ENCODE measurements at regions not wholly inside any gene's neighbourhood (a gene's known extent, or its start where the extent isn't known, plus 50 kb on each side); places are given as distances from the start of the nearest gene placed in this dataset.
"Not testable (repeated sequence)": the region's sequence is repeated elsewhere in the genome, so short reads cannot be mapped to it uniquely, and the experiment has no call there.

DNA sequence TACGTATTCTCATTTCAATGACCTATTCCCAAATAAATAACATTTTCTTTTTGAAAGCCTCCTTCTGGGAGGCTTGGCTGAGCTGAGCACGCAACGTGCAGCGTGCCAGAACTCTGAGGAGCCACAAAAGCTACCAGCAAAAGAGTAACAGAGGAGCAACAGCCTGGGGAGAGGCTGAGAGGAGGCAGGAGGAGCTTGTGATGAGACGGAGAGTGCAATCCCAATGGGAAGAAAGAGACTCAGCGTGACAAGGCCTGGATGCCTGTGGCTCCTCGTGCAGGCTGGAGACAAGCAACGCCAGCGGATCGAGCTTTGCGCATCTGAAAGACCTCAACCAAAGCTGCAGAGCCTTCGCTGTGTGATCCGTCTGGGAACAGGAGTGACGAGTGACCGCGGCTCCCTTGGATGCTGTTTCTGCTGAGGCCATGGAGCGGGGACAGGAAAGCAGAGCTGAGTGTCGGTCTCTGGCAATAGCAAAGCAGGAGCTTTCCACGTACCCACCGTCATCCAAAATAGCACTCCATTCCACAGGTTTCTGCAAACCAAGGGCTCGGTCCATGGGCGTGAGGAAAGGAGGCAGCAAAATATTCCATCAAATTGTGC is 171.7 kb upstream of the PFKP start:
- in situ Hi-C loops (cut with HindIII; ENCODE audit: low sequenced_read_pairs): no loop called here

GRCh38 chr10:2893991-2894390 is 173.4 kb upstream of the PFKP start:
- in situ Hi-C loops (cut with HindIII; ENCODE audit: low sequenced_read_pairs): no loop called here

GRCh38 chr10:2893158-2893845 is 174.0 kb upstream of the PFKP start:
- in situ Hi-C loops (cut with HindIII; ENCODE audit: low sequenced_read_pairs): no loop called here

GRCh38 chr10:2891770-2892124 is 175.6 kb upstream of the PFKP start:
- in situ Hi-C loops (cut with HindIII; ENCODE audit: low sequenced_read_pairs): no loop called here

GRCh38 chr10:2891073-2891769 is 176.1 kb upstream of the PFKP start:
- in situ Hi-C loops (cut with HindIII; ENCODE audit: low sequenced_read_pairs): no loop called here

DNA sequence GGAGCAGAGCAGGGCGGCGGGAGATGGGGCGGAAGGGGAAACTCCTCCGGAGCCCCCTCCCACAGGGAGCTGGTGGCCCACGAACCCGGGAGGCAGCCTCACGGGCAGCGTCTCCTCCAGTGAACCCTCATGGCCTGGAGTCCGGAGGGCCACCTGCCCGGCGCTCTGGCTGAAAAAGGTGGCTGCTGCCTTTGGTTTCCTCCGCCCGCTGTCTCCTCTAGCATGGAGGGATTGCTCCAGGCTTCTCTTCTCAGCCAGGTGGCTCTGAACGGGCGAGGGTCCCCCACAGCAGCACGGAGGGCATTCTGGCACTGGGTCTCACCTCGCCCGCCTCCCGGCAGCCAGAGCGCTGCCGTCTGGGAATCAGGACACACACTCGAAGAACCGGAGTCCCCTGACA is 177.3 kb upstream of the PFKP start:
- in situ Hi-C loops (cut with HindIII; ENCODE audit: low sequenced_read_pairs): no loop called here

DNA sequence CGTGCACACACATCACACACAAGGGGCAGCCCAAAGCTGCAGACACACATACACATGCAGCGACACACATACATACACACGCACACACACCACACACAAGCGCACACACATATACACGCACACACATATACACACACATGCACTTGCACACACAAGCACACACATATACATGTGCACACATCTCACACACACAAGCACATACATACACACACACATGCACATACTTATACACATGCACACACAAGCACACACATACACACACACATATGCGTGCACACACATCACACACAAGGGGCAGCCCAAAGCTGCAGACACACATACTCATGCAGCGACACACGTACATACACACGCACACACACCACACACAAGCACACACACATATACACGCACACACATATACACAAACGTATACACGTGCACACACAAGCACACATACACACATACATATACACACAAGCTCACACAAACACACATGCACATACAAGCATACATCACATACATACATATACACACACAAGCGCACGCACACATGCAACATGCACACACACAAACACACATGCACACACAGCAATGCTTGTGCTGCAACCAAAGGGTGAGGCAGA is 178.8 kb upstream of the PFKP start:
- in situ Hi-C loops (cut with HindIII; ENCODE audit: low sequenced_read_pairs): no loop called here

DNA sequence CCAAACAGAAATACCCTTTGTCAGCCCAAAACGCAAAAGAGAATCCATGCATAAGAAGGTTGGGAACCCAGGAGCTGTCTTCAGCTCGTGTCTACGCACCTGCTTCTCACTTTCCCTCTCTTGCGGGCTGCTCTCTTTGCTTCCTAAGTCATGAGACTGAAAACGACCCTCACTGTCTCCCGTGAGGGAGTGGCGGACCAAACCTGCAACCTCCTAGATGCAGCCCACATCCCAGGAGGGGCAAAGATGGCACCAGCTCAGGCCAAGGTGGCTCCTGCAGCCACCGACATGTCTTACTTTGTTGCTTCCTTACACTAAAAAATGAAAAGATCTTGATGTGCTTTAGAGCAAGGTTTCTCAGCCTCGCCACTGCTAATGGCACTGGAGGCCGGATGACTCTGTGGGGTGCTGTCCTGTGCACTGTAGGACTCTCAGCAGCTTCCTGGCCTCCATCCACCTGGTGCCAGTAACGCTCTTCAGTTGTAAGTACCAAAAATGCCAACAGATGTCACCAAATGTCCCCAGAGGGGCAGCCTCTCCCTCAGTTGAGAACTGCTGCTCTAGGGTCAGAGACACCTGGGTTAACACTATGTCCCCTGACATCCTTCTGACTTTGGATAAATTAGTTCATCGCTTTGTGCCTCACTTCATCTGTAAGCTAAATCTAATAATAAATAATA is 179.8 kb upstream of the PFKP start:
- in situ Hi-C loops (cut with HindIII; ENCODE audit: low sequenced_read_pairs): no loop called here

DNA sequence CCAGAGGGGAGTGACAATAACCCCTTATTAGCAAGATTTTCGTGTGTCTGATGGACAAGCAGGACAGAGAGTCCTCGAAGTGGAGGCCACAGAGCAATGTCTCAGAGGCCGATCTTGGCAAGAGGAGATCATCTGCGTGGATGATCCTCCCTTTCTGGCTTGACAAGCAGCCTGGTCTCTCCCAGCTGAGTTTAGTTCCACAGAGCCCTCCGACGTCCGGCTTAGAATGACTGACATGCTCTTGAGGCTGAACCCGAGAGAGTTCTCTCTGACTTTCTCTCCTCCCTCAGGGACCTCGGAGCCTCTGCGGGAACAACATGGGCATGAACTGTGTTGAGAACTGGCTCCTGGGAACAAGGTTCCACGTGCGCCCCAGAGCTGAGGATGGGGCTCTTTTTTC is 180.7 kb upstream of the PFKP start:
- in situ Hi-C loops (cut with HindIII; ENCODE audit: low sequenced_read_pairs): no loop called here

GRCh38 chr10:2885288-2886278 is 181.8 kb upstream of the PFKP start:
- in situ Hi-C loops (cut with HindIII; ENCODE audit: low sequenced_read_pairs): no loop called here

DNA sequence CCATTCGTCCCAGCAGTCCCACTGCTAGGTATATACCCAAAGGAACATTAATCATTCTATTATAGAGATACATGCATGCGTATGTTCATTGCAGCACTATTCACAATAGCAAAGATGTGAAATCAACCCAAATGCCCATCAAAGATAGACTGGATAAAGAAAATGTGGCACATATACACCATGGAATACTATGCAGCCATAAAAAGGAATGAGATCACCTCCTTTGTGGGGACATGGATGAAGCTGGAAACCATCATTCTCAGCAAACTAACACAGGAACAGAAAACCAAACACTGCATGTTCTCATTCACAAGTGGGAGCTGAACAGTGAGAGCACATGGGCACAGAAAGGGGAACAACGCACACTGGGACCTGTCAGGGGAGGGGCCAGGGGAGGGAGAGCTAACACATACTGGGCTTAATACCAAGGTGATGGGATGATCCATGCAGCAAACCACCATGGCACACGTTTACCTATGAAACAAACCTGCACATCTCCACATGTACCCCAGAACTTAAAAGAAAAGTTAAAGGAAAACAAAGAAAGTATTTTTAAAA is 183.3 kb upstream of the PFKP start:
- in situ Hi-C loops (cut with HindIII; ENCODE audit: low sequenced_read_pairs): not testable (repeated sequence)

DNA sequence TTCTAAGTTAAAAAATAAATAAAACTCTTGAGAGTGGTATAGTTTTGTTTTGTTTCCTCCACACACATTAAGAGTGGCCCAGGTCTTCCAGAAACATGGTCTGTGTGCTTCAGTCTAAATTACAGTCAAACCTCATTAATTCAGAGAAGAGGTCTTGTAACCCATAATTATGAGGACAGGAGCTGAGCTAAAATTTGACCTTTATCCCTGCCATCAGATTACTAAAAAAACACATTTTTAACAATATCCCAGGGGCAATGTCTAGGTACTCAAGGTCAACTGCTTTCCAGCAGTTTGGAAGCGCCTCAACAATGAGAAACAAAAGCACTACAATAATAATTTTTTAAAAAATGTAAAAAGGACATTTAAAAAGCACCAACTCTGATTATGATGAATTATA is 184.1 kb upstream of the PFKP start:
- in situ Hi-C loops (cut with HindIII; ENCODE audit: low sequenced_read_pairs): no loop called here

GRCh38 chr10:2882628-2883027 is 184.7 kb upstream of the PFKP start:
- in situ Hi-C loops (cut with HindIII; ENCODE audit: low sequenced_read_pairs): no loop called here

- in situ Hi-C loops (cut with HindIII; ENCODE audit: low sequenced_read_pairs): no loop called here
These were observed 185.4 kb upstream of the PFKP start for GRCh38 chr10:2881720-2882620.

DNA sequence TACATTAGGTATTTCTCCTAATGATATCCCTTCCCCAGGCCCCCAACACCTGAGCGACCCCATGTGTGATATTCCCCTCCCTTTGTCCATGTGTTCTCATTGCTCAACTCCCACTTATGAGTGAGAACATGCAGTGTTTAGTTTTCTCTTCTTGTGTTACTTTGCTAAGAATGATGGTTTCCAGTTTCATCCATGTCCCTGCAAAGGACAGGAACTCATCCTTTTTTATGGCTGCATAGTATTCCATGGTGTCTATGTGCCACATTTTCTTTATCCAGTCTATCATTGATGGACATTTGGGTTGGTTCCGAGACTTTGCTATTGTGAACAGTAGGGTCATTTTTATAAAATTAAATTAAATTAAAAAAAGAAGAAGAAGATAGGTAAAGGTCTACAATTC is 187.3 kb upstream of the PFKP start:
- in situ Hi-C loops (cut with HindIII; ENCODE audit: low sequenced_read_pairs): not testable (repeated sequence)

DNA sequence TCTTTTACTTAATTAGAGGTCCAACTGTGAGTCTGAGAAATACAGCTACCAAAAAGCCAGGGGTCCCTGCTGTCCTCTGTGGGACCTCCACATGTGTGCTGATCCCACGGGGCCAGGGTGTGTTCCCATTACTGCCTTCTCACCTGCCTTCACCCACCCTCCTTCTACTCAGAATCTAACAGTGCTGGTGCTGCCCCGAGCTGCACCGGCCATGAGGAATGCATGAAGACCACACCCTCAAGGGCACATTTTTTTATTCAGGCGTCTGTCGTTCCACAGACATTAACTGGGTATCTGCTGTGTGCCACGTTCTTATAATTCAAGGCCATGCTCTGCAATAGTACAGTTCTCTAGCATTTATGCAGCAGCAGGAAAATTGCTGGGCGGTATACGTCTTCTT is 188.5 kb upstream of the PFKP start:
- in situ Hi-C loops (cut with HindIII; ENCODE audit: low sequenced_read_pairs): no loop called here

DNA sequence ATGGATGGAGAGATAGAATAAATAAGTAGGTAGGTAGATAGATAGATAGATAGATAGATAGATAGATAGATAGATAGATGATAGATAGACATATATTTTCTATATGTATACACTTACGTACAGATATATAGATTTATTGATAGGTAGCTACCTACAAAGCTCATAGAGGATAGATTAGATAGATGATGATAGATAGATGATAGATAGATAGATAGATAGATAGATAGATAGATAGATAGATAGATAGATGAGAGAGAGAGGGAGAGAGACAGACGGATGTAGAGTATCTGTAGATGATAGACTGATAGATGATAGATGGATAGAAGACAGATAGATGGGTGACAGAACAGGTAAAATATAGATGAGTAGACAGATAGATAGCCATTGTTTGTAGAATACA is 191.3 kb upstream of the PFKP start:
- in situ Hi-C loops (cut with HindIII; ENCODE audit: low sequenced_read_pairs): no loop called here

DNA sequence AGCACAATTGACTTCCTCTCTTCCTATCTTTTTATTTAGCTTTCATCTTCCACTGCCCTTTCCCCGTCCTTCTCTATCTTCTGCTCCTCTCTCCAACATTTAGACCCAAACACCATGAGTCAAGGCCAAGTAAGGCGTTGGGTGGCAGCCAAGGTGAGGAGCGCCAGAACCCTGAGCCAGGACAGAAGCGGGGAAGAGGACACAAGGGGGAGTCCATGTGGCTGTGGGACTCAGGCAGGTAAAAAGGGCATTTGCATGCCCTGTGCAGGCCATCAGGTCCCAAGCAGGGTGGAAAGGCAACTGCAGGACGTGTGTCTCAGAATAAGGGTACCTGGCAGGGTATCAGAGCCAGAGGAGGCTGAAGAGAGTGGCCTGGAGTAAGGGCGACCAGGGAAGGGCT is 192.4 kb upstream of the PFKP start:
- in situ Hi-C loops (cut with HindIII; ENCODE audit: low sequenced_read_pairs): no loop called here

GRCh38 chr10:2873769-2874168 is 193.6 kb upstream of the PFKP start:
- in situ Hi-C loops (cut with HindIII; ENCODE audit: low sequenced_read_pairs): no loop called here
